ENCODE measurements at regions not wholly inside any gene's neighbourhood (a gene's known extent, or its start where the extent isn't known, plus 50 kb on each side); places are given as distances from the start of the nearest gene placed in this dataset.

- TF ChIP-seq AR (CRISPR knock-in tag; IDR thresholded peaks at IDR 0.05) = no peak
- TF ChIP-seq, protein P1, sequence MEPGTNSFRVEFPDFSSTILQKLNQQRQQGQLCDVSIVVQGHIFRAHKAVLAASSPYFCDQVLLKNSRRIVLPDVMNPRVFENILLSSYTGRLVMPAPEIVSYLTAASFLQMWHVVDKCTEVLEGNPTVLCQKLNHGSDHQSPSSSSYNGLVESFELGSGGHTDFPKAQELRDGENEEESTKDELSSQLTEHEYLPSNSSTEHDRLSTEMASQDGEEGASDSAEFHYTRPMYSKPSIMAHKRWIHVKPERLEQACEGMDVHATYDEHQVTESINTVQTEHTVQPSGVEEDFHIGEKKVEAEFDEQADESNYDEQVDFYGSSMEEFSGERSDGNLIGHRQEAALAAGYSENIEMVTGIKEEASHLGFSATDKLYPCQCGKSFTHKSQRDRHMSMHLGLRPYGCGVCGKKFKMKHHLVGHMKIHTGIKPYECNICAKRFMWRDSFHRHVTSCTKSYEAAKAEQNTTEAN (CRISPR knock-in tag; IDR thresholded peaks at IDR 0.05) = no peak
- no peak for TF ChIP-seq ATF1 (CRISPR knock-in tag; IDR thresholded peaks at IDR 0.05)
- TF ChIP-seq SOX15 (CRISPR knock-in tag; IDR thresholded peaks at IDR 0.05) = no peak
- TF ChIP-seq RORB (CRISPR knock-in tag; IDR thresholded peaks at IDR 0.05) = no peak
Observed at GRCh38 chr5:62684310-62684709, 105.7 kb downstream of the LRRC70 start (continued).

DNA sequence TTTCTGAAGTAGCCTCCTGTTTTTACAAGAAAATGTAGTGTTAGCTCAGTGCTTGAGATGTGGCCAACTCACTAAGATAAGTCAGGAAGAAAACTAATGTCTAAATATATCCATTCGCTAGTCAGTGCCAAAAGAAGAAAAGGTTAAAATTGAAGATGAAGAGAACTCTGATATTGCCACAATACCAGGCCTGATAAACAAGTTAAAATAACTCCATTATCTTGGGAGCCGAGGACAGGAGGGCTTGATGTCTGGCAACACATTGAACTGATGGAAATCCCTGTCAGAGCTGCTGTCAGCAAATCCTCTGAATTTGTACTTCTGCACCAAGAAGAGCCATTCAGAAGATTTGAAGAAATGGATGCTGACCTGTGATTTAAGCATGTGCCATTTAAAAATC is 103.4 kb downstream of the LRRC70 start:
- Mint-ChIP-seq H3K27ac (no peak overlapping the region), H3K27me3 (ENCODE audit: low read depth) (peaks cover 6% of the 10 kb centered on the region), H3K4me1 (no peaks in the 10 kb centered on the region), H3K9me3 (peaks cover 37% of the 10 kb centered on the region), H3K4me3 (no peak overlapping the region), H3K36me3 (peaks cover 32% of the 10 kb centered on the region)
- DNase-seq (ENCODE audit: low spot score) = no peak
- ChIA-PET CTCF (no interaction called here), POLR2A (no interaction called here)
- ATAC-seq = no peak
- no peak for TF ChIP-seq FOXJ3 (CRISPR knock-in tag; IDR thresholded peaks at IDR 0.05; ENCODE audit: borderline replicate concordance)

- ATAC-seq = no peak
- Mint-ChIP-seq H3K4me3 (no peak overlapping the region), H3K36me3 (peaks cover 37% of the 10 kb centered on the region), H3K27me3 (ENCODE audit: low read depth) (peaks cover 6% of the 10 kb centered on the region), H3K4me1 (no peaks in the 10 kb centered on the region), H3K27ac (no peak overlapping the region), H3K9me3 (peaks cover 38% of the 10 kb centered on the region)
- ChIA-PET CTCF (no interaction called here), POLR2A (no interaction called here)
- DNase-seq (ENCODE audit: low spot score) = no peak
- TF ChIP-seq ZMAT4 (CRISPR knock-in tag; IDR thresholded peaks at IDR 0.05) = no peak
- TF ChIP-seq FOXK1 (CRISPR knock-in tag; IDR thresholded peaks at IDR 0.05) = no peak
- TF ChIP-seq FOXP4 (CRISPR knock-in tag; IDR thresholded peaks at IDR 0.05) = no peak
- TF ChIP-seq, protein P1 (CRISPR knock-in tag; IDR thresholded peaks at IDR 0.05) = no peak
- TF ChIP-seq ELF4 (CRISPR knock-in tag; IDR thresholded peaks at IDR 0.05; ENCODE audit: low read depth) = no peak
- TF ChIP-seq, protein P2, sequence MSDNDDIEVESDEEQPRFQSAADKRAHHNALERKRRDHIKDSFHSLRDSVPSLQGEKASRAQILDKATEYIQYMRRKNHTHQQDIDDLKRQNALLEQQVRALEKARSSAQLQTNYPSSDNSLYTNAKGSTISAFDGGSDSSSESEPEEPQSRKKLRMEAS (CRISPR knock-in tag; IDR thresholded peaks at IDR 0.05) = no peak
- no peak for TF ChIP-seq RELA (CRISPR knock-in tag; IDR thresholded peaks at IDR 0.05; ENCODE audit: borderline replicate concordance)
- no peak for TF ChIP-seq AFF4 (CRISPR knock-in tag; IDR thresholded peaks at IDR 0.05; ENCODE audit: borderline replicate concordance)
- no peak for TF ChIP-seq ZNF138 (CRISPR knock-in tag; conservative IDR thresholded peaks at IDR 0.05)
- TF ChIP-seq PRDM15 (CRISPR knock-in tag; IDR thresholded peaks at IDR 0.05) = no peak
- no peak for TF ChIP-seq IRF2 (CRISPR knock-in tag; IDR thresholded peaks at IDR 0.05; ENCODE audit: borderline replicate concordance, low read depth)
Observed at GRCh38 chr5:62681117-62681850, 102.7 kb downstream of the LRRC70 start.
